GM12875 (cell line): ENCODE measurements at regions not wholly inside any gene's neighbourhood (a gene's known extent, or its start where the extent isn't known, plus 50 kb on each side); places are given as distances from the start of the nearest gene placed in this dataset.

ENCODE experiments used
- H3K4me3 ChIP-seq: one replicate; pipeline ENCODE4 v1.5.1; 2011; ENCODE audit warnings: low read depth, low read length, control low read depth
- TF ChIP-seq, protein P1 (sequence below): IDR thresholded peaks from 2 replicates; pipeline ENCODE4 v1.5.1; 2011; ENCODE audit warnings: low read depth, mild to moderate bottlenecking, control low read depth, inconsistent platforms, low read length, moderate library complexity, borderline replicate concordance; ENCODE audit not compliant: insufficient read depth

DNA sequence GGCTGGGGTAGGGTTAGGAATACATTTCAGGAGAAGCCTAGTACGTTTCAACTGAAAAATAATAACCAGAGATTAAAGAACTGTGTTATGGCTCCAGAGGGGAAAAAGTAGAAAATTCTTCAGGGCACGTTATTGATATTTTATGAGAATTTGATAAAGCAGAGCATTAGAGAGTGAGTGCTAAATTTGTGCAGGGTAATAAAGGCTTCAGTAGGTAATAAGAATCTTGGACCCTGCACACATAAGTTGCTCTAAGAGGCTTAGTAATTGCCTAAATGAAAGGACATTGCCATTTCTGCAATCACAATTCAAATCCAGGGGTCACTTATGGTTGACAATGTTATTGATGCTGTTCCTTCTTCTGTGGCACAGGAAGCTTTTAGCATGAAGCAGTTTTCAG lies 439.4 kb upstream of the DCN start:
- TF ChIP-seq, protein P1, sequence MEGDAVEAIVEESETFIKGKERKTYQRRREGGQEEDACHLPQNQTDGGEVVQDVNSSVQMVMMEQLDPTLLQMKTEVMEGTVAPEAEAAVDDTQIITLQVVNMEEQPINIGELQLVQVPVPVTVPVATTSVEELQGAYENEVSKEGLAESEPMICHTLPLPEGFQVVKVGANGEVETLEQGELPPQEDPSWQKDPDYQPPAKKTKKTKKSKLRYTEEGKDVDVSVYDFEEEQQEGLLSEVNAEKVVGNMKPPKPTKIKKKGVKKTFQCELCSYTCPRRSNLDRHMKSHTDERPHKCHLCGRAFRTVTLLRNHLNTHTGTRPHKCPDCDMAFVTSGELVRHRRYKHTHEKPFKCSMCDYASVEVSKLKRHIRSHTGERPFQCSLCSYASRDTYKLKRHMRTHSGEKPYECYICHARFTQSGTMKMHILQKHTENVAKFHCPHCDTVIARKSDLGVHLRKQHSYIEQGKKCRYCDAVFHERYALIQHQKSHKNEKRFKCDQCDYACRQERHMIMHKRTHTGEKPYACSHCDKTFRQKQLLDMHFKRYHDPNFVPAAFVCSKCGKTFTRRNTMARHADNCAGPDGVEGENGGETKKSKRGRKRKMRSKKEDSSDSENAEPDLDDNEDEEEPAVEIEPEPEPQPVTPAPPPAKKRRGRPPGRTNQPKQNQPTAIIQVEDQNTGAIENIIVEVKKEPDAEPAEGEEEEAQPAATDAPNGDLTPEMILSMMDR, result no peak
- H3K4me3 ChIP-seq, result no peak overlapping the region

DNA sequence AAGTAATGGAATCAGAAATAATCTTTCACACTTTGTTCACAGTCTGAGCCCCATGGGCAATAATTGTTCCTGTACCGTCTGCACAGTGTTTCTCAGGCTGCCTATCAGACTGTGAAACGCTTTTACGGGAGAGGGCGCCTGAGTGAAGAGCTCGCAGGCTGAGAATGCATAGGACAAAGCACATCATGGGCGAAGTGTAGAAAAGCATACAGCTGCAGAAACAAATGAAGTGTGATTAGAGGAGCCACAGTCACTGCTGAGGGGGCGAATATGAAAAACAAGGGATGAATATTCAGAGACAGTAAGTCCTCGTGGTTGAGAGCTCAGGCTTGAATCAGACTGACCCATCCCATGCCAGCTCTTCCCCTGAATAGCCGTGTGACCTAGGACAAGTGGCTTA lies 438.4 kb upstream of the DCN start:
- TF ChIP-seq, protein P1, result no peak
- no peak overlapping the region for H3K4me3 ChIP-seq

DNA sequence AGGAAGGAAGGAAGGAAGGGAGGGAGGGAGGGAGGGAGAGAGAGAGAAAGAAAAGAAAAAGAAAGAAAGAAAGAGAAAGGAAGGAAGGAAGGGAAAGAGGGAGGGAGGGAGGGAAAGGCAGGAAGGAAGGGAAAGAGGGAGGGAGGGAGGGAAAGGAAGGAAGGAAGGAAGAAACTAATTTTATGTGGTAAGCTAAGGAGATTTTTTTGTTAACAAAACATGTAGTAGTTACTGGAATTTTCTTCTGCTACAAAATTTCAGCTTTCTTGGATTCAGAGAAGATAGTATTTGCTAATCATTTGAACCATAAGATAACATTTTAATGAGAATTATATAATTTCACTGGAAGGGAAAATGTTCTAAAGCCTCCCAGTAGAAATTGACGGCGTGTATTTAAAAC lies 437.8 kb upstream of the DCN start:
- TF ChIP-seq, protein P1, result no peak
- H3K4me3 ChIP-seq, result no peak overlapping the region

DNA sequence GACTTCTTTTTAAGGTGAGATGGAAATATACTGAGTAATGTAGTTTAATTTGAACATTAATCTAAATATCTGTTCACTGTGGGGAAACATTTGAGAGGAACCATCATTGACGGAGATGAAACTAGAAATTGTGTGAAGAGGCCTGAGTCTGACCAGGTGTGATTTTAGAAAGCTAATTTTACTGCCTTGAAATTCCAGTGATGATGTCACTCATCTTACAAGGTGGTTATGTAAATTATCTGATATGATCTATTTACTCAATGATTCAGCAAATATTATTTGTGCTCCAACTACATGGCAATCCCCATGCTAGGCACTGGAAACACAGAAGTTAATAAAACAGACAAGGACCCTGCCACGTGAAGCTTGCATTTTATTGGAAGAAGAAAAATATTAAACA lies 435.7 kb upstream of the DCN start:
- TF ChIP-seq, protein P1, result no peak
- no peak overlapping the region for H3K4me3 ChIP-seq

DNA sequence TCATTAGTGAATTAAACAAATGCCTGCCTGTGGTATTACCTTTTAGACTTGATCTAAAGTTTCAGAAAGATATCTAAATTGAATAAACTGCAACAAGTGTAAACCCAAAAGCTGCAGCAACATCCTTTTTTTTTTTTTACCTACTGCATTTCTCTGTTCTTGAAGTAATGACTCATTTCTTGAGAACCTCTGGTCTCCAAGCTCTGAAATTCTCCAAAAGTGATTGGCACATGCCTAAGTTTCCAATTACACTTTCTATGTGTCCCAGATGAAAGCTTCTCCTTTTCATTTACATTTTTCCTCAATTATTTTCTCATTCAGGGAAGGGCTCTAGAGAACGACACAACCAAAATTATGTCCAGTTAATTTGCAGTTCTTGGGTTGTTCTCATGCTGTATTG lies 435.2 kb upstream of the DCN start:
- TF ChIP-seq, protein P1, result no peak
- H3K4me3 ChIP-seq, result no peak overlapping the region

DNA sequence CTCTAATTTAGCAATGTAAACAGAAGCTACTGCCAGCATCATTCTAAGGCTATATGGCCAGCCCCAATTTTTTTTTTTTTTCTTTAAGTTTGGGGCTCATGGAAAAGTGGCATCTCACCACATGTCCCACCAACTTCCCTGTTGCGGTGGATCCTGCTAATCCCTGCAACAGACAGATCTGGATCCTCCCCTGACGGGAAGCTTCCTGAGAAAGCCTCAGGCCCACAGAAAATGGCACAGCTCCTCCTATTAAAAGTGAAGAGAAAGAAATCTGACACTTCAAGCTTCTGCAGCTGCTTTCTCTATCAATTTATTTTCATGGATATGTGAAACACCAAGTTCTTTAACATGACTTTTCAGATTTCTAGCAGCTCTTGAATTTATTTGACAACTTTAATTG lies 433.8 kb upstream of the DCN start:
- TF ChIP-seq, protein P1, result no peak
- H3K4me3 ChIP-seq, result no peak overlapping the region

DNA sequence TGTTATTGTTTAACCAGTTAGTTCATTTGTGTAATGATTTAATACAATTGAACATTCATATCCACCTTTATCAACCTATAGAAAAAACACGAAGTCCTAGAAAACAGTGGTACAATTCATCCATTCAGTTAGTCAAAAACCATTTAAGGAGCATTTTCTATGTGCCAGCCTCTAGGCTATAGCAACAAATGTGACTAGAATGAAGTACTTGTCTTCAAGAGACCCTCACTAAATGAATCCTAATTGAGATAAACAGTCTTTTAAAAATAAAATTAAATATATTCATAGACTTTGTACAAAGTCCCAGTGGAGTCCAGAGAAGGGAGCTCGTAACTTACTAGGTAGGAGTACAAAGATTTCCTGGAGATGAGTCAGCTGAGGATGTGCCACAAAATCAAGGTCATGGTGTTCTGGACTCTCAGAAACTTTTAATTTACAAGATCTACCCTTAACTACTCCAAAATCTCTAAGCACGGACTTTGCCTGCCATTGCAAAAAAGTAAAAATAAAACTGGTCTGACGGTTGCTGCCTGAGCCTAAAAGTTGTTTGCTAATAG lies 430.7 kb upstream of the DCN start:
- TF ChIP-seq, protein P1, result no peak
- H3K4me3 ChIP-seq, result no peak overlapping the region
